Calu3 (cell line): ENCODE measurements at regions not wholly inside any gene's neighbourhood (a gene's known extent, or its start where the extent isn't known, plus 50 kb on each side); places are given as distances from the start of the nearest gene placed in this dataset.
A peak's percentile ranks its signal among the peaks of the same experiment; 100 is the strongest.

Experiments used
- BruUV-seq: library from RNA; stranded (reverse); fragments of 400-500 nt; replicated peaks from 2 replicates; lab custom pipeline; 2021; lab: Mats Ljungman, UMichigan
- CTCF ChIA-PET: fragments of 300-600 bp; sonication (Branson Sonifier 250); formaldehyde crosslinking; loops from one replicate; lab custom pipeline; 2022; ENCODE audit warnings: antibody characterized with exemption; lab: Charles Lee
- DNase-seq: peaks from one replicate; pipeline ENCODE4 v3.0.0; 2022
- H3K27ac Mint-ChIP-seq: one replicate; pipeline ENCODE4 v1.8.0; 2022; ENCODE audit warnings: mixed read lengths; ENCODE audit not compliant: unreplicated experiment
- H3K27me3 Mint-ChIP-seq: one replicate; pipeline ENCODE4 v1.8.0; 2022; ENCODE audit warnings: mixed read lengths; ENCODE audit not compliant: unreplicated experiment
- H3K36me3 Mint-ChIP-seq: one replicate; pipeline ENCODE4 v1.8.0; 2022; ENCODE audit warnings: mild to moderate bottlenecking, moderate library complexity, mixed read lengths; ENCODE audit not compliant: insufficient read depth, unreplicated experiment
- H3K4me1 Mint-ChIP-seq: one replicate; pipeline ENCODE4 v1.8.0; 2022; ENCODE audit warnings: mild to moderate bottlenecking, low read depth, mixed read lengths; ENCODE audit not compliant: unreplicated experiment
- H3K4me3 Mint-ChIP-seq: one replicate; pipeline ENCODE4 v1.8.0; 2022; ENCODE audit warnings: mild to moderate bottlenecking, low read depth, moderate library complexity, mixed read lengths; ENCODE audit not compliant: unreplicated experiment
- H3K9me3 Mint-ChIP-seq: one replicate; pipeline ENCODE4 v1.8.0; 2022; ENCODE audit warnings: low read depth, mixed read lengths; ENCODE audit not compliant: unreplicated experiment
- intact Hi-C: fragments of 100-400 bp; cut with micrococcal nuclease; formaldehyde crosslinking; loops from one replicate; pipeline ENCODE4 v1.10.0; 2022; ENCODE audit not compliant: unreplicated experiment
- TF ChIP-seq, protein P1 (sequence below): fragments of 200-600 bp; IDR thresholded peaks from one replicate; pipeline ENCODE4 v1.8.0; 2022; ENCODE audit warnings: antibody characterized with exemption; ENCODE audit not compliant: unreplicated experiment

GRCh38 chr10:57867241-57867640 is 400.5 kb downstream of the IPMK start:
- BruUV-seq = no TSS peak
- no peak overlapping the region for H3K4me3 Mint-ChIP-seq
- intact Hi-C loops = loop anchor here (5.0 to 10.0 kb wide), 3 partner anchors 198 to 522 kb away; no protein-coding TSS in a partner anchor
- H3K4me1 Mint-ChIP-seq = peaks cover 63% of the 10 kb centered on the region
- CTCF ChIA-PET = interaction anchor here (1.0 kb wide), 1 partner anchor 285 kb away, joined by 3 read pairs; no protein-coding TSS in a partner anchor
- H3K36me3 Mint-ChIP-seq = peaks cover 14% of the 10 kb centered on the region
- no peak for DNase-seq
- TF ChIP-seq, protein P1, sequence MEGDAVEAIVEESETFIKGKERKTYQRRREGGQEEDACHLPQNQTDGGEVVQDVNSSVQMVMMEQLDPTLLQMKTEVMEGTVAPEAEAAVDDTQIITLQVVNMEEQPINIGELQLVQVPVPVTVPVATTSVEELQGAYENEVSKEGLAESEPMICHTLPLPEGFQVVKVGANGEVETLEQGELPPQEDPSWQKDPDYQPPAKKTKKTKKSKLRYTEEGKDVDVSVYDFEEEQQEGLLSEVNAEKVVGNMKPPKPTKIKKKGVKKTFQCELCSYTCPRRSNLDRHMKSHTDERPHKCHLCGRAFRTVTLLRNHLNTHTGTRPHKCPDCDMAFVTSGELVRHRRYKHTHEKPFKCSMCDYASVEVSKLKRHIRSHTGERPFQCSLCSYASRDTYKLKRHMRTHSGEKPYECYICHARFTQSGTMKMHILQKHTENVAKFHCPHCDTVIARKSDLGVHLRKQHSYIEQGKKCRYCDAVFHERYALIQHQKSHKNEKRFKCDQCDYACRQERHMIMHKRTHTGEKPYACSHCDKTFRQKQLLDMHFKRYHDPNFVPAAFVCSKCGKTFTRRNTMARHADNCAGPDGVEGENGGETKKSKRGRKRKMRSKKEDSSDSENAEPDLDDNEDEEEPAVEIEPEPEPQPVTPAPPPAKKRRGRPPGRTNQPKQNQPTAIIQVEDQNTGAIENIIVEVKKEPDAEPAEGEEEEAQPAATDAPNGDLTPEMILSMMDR = no peak
- peak overlapping the region; percentile 77 for H3K27ac Mint-ChIP-seq
- H3K9me3 Mint-ChIP-seq = no peaks in the 10 kb centered on the region
- no peaks in the 10 kb centered on the region for H3K27me3 Mint-ChIP-seq

GRCh38 chr10:57864765-57865680 is 402.7 kb downstream of the IPMK start:
- DNase-seq = peak; percentile 48
- peak overlapping the region; percentile 21 for H3K4me3 Mint-ChIP-seq
- H3K9me3 Mint-ChIP-seq = peaks cover 6% of the 10 kb centered on the region
- no TSS peak for BruUV-seq
- TF ChIP-seq, protein P1 = no peak
- H3K36me3 Mint-ChIP-seq = peaks cover 14% of the 10 kb centered on the region
- CTCF ChIA-PET = interaction anchor here (0.6 to 1.5 kb wide), 4 partner anchors 8 to 291 kb away, joined by 3 to 6 read pairs (median 6); no protein-coding TSS in a partner anchor
- H3K27ac Mint-ChIP-seq = peak overlapping the region; percentile 81
- intact Hi-C loops = loop anchor here (1.0 to 10.0 kb wide), 6 partner anchors 33 to 520 kb away; no protein-coding TSS in a partner anchor
- no peaks in the 10 kb centered on the region for H3K27me3 Mint-ChIP-seq
- H3K4me1 Mint-ChIP-seq = peaks cover 64% of the 10 kb centered on the region

GRCh38 chr10:57849691-57850357 is 417.9 kb downstream of the IPMK start:
- H3K27me3 Mint-ChIP-seq = no peaks in the 10 kb centered on the region
- peak overlapping the region; percentile 10 for H3K27ac Mint-ChIP-seq
- CTCF ChIA-PET = interaction anchor here (1.2 to 1.7 kb wide), 3 partner anchors 132 to 303 kb away, joined by 3 to 6 read pairs (median 3); no protein-coding TSS in a partner anchor
- H3K4me1 Mint-ChIP-seq = peaks cover 42% of the 10 kb centered on the region
- no peaks in the 10 kb centered on the region for H3K36me3 Mint-ChIP-seq
- no TSS peak for BruUV-seq
- no peaks in the 10 kb centered on the region for H3K9me3 Mint-ChIP-seq
- TF ChIP-seq, protein P1 = peak; percentile 62
- intact Hi-C loops = loop anchor here (1.0 to 10.0 kb wide), 3 partner anchors 133 to 515 kb away; no protein-coding TSS in a partner anchor
- no peak overlapping the region for H3K4me3 Mint-ChIP-seq
- DNase-seq = peak; percentile 8

GRCh38 chr10:57846307-57847065 is 421.2 kb downstream of the IPMK start:
- Mint-ChIP-seq H3K36me3 (no peaks in the 10 kb centered on the region), H3K4me1 (peaks cover 34% of the 10 kb centered on the region)

More at GRCh38 chr10:57846307-57847065, 421.2 kb downstream of the IPMK start:
- Mint-ChIP-seq H3K4me3 (no peak overlapping the region), H3K27ac (no peak overlapping the region), H3K9me3 (no peaks in the 10 kb centered on the region), H3K27me3 (no peaks in the 10 kb centered on the region)
- CTCF ChIA-PET = no interaction called here
- no peak for DNase-seq
- intact Hi-C loops = loop anchor here (10.0 kb wide), 1 partner anchor 512 kb away; no protein-coding TSS in a partner anchor
- BruUV-seq = no TSS peak
- TF ChIP-seq, protein P1 = no peak
